Psoas muscle (tissue), 7 donors: ENCODE measurements at regions not wholly inside any gene's neighbourhood (a gene's known extent, or its start where the extent isn't known, plus 50 kb on each side); places are given as distances from the start of the nearest gene placed in this dataset.

Experiments
- ATAC-seq, 4 donors: fragments of 200-7000 bp; cut with Tn5 transposase; one replicate each; pipeline ENCODE4 v1.9.1; 2020; ENCODE audit warnings: moderate library complexity in 3 of 4, mild to moderate bottlenecking in 2 of 4
- DNase-seq, 2 donors: peaks; one replicate each; pipeline ENCODE4 v3.0.0-alpha.2; 2020
- H3K27ac ChIP-seq: fragments of 200-600 bp; one replicate; pipeline ENCODE4 v1.8.0; 2022
- H3K27me3 ChIP-seq, 3 donors: fragments of 200-600 bp in 1 of 3; one replicate each; pipeline versions ENCODE4 v1.6.1 to v1.8.0; 2013 to 2022; ENCODE audit warnings: low read length in 2 of 3, mild to moderate bottlenecking in 2 of 3, moderate library complexity in 1 of 3; ENCODE audit not compliant: insufficient read depth in 3 of 3
- H3K36me3 ChIP-seq, 2 donors: fragments of 200-600 bp in 1 of 2; one replicate each; pipeline versions ENCODE4 v1.6.1 to v1.8.0; 2013 to 2022; ENCODE audit warnings: low read depth in 1 of 2, mild to moderate bottlenecking in 1 of 2, moderate library complexity in 1 of 2; ENCODE audit not compliant: insufficient read depth in 1 of 2
- H3K4me1 ChIP-seq: fragments of 200-600 bp; one replicate; pipeline ENCODE4 v1.8.0; 2022
- H3K4me3 ChIP-seq: fragments of 200-600 bp; one replicate; pipeline ENCODE4 v1.8.0; 2022; ENCODE audit warnings: mild to moderate bottlenecking
- H3K9me3 ChIP-seq: fragments of 200-600 bp; one replicate; pipeline ENCODE4 v1.8.0; 2022
- WGBS, 3 donors: extraction: QIAGEN DNeasy Blood & Tissue Kit; methylation state at CpG; one replicate each; pipeline versions ENCODE4 v1.1.6 to v1.1.7; 2013; 5-methylcytosine and 5-hydroxymethylcytosine counted together
- intact Hi-C, 2 donors: fragments of 100-400 bp; cut with DNase I; formaldehyde crosslinking; loops; one replicate each; pipeline versions ENCODE4 v1.11.0 to v1.14.2; 2022
- TF ChIP-seq, protein P1 (sequence below): fragments of 200-600 bp; IDR thresholded peaks from one replicate; pipeline ENCODE4 v1.8.0; 2022; ENCODE audit warnings: antibody characterized with exemption
- donor health status: healthy with polysubstance abuse.
- donor health status: DM: no; HTN: no; CAD: no; lungs with moderate emphysema.
- donor health status: Bipolar disorder and iron deficiency.
- donor health status: healthy.
- donor health status: DM: yes; HTN: yes; CAD: no.
- donor health status: DM: no; HTN: no; CAD: no.
- donor health status: DM: yes; HTN: yes; CAD: no.

DNA sequence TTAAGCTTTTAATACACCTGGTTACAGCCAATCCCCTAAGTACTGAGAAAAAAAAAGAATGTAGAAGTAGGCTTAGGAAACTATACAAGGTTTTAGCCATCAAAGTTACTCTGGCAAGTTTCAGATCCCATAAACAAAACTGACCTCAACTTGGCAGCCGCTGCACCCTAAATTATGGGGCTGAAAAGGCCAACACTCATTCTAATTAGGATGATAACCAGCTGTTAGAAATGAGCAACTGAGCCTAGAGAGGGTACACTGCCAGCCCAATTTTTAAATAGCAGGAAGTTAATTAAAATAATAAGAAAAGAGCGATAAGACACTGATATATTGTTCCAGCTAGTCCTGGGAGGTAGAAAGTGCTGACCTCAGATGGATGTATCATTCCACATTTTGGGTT, 105.7 kb upstream of the VAV3 start:
- Histone ChIP-seq H3K4me1 (no peaks in the 10 kb centered on the region), H3K36me3 (no peaks in the 10 kb centered on the region), H3K27ac (no peak overlapping the region), H3K9me3 (no peaks in the 10 kb centered on the region), H3K4me3 (no peak overlapping the region), H3K27me3 (no peaks in the 10 kb centered on the region)
- TF ChIP-seq, protein P1, sequence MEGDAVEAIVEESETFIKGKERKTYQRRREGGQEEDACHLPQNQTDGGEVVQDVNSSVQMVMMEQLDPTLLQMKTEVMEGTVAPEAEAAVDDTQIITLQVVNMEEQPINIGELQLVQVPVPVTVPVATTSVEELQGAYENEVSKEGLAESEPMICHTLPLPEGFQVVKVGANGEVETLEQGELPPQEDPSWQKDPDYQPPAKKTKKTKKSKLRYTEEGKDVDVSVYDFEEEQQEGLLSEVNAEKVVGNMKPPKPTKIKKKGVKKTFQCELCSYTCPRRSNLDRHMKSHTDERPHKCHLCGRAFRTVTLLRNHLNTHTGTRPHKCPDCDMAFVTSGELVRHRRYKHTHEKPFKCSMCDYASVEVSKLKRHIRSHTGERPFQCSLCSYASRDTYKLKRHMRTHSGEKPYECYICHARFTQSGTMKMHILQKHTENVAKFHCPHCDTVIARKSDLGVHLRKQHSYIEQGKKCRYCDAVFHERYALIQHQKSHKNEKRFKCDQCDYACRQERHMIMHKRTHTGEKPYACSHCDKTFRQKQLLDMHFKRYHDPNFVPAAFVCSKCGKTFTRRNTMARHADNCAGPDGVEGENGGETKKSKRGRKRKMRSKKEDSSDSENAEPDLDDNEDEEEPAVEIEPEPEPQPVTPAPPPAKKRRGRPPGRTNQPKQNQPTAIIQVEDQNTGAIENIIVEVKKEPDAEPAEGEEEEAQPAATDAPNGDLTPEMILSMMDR, result no peak
- WGBS, 3 donors, result 56 to 66% (median 59%) methylated on average over 2 of the region's 2 CpGs
- intact Hi-C loops, result no loop called here
- ATAC-seq (no peak), DNase-seq (no peak)

DNA sequence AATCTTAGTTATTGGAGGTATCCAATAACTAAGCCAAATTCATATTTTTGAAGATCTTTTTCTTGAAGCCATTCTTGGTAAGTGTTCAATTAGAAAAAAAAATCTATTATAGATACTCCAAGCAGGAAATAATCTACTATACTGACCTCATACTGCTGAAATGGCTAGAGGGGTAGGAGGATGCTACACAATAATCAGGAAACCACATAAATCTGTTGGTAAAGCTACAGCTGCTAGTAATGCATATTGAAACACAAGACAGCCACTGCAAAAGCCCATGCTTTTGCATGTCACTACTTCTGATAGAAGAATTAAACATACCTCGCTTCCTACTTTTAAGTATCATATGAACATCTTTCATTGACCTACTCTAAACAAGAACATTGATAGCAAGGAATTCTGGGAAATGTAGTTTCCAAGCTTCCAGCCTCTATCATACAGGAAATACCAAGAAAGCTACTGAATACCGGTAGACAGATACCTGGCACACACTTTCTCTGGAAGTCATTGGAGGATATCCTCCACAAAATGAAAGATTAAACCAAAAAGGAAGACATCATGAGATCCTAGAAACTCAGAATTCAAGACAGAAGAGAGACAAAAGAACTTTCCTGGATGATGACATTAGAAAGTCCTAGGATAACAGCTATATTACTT, 103.0 kb upstream of the VAV3 start:
- WGBS, 3 donors, result 64 to 72% (median 70%) methylated on average over 2 of the region's 2 CpGs
- DNase-seq (no peak), ATAC-seq (no peak)
- Histone ChIP-seq H3K4me3 (no peak overlapping the region), H3K36me3 (no peaks in the 10 kb centered on the region), H3K4me1 (no peaks in the 10 kb centered on the region), H3K9me3 (peaks cover 2% of the 10 kb centered on the region), H3K27me3 (no peaks in the 10 kb centered on the region), H3K27ac (no peak overlapping the region)
- TF ChIP-seq, protein P1, result no peak
- intact Hi-C loops, result no loop called here

DNA sequence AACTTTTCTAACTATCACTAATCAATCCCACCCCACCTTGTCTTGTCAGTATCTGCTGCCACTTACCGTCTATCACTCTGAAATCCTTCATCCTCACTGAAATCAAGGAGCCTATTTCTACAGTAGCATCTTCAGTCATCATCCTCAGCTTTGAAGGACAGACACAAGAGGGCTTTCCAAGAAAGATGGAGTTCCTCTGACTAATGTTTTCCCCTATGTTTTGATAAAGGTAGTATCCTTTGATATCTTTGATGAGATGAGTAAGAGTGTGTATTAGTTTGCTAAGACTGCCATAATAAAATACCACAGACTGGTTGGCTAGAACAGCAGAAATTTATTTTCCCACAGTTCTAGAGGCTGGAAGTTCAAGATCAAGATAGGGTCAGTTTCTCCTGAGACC, 101.8 kb upstream of the VAV3 start:
- ATAC-seq (no peak), DNase-seq (no peak)
- no peak overlapping the region for H3K27ac ChIP-seq
- H3K27me3 ChIP-seq, result no peaks in the 10 kb centered on the region
- no peaks in the 10 kb centered on the region for H3K4me1 ChIP-seq
- TF ChIP-seq, protein P1, result no peak
- WGBS, 3 donors, result 77 to 91% (median 90%) methylated on average over 1 of the region's 1 CpG
- intact Hi-C loops, result no loop called here
- peaks cover 6% of the 10 kb centered on the region for H3K9me3 ChIP-seq
- no peaks in the 10 kb centered on the region for H3K36me3 ChIP-seq
- H3K4me3 ChIP-seq, result no peak overlapping the region

DNA sequence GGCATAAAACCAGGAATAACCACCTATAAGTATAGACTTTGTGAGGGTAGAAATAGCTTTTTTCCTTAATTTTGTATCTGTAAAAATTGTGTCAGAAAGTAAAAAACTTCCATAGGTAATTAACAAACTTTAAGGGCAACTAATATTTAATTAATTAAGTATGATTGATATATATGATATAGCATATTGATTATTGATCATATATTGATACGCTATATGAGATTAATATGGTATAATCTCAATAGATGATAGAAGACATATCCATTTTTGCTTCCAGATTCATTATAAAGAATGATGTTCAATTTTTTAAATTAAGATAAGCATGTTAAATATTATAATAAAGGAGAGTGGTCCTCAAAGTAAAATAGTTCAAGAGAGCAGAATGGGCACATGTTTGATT, 99.3 kb upstream of the VAV3 start:
- H3K4me3 ChIP-seq, result no peak overlapping the region
- WGBS, 3 donors, result 27 to 100% (median 46%) methylated on average over 1 of the region's 1 CpG
- ATAC-seq, result no peak
- H3K4me1 ChIP-seq, result no peaks in the 10 kb centered on the region
- TF ChIP-seq, protein P1, result no peak
- no peak for DNase-seq
- H3K36me3 ChIP-seq, result no peaks in the 10 kb centered on the region
- H3K9me3 ChIP-seq, result peaks cover 10% of the 10 kb centered on the region
- H3K27ac ChIP-seq, result no peak overlapping the region
- no peaks in the 10 kb centered on the region for H3K27me3 ChIP-seq
- intact Hi-C loops, result no loop called here

DNA sequence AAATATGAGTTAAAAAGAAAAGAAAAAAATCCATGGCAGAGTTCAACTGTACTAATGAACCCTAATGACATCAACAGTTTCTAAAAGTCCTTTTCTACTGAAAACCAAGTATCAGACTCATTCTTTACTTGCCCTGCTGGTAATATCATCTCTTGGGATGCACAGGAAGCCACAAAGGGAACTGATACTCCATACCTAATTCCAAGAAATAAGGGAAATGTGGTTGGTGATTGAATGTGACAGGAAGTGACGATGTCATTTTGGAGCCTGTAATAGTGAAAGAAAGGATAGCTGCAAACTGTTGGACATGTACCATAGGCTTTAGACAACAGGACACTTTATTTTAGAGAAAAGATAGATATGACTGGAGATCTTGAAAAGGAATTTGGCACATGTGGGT, 98.7 kb upstream of the VAV3 start:
- TF ChIP-seq, protein P1, result no peak
- no peaks in the 10 kb centered on the region for H3K4me1 ChIP-seq

More for the DNA sequence above, 98.7 kb upstream of the VAV3 start:
- 77 to 81% (median 80%) methylated on average over 1 of the region's 1 CpG for WGBS, 3 donors
- DNase-seq, result no peak
- no peak for ATAC-seq
- Histone ChIP-seq H3K4me3 (no peak overlapping the region), H3K36me3 (no peaks in the 10 kb centered on the region), H3K27me3 (no peaks in the 10 kb centered on the region), H3K27ac (no peak overlapping the region), H3K9me3 (peaks cover 10% of the 10 kb centered on the region)
- intact Hi-C loops, result no loop called here
